ENCODE measurements at regions not wholly inside any gene's neighbourhood (a gene's known extent, or its start where the extent isn't known, plus 50 kb on each side); places are given as distances from the start of the nearest gene placed in this dataset.

- TF ChIP-seq CTCF (IDR thresholded peaks at IDR 0.05) (no peak), POLR2A (IDR thresholded peaks at IDR 0.05) (no peak)
These were observed 278.2 kb downstream of the CSNK1G3 start for GRCh38 chr5:123790226-123790625.

Data from uterus (tissue), 2 donors.